GM23248 (cell line): ENCODE measurements at regions not wholly inside any gene's neighbourhood (a gene's known extent, or its start where the extent isn't known, plus 50 kb on each side); places are given as distances from the start of the nearest gene placed in this dataset.

Experiments
- EZH2 ChIP-seq: fragments of 200-600 bp; sonication (generic); IDR thresholded peaks from 2 replicates; pipeline ENCODE4 v1.6.1; 2018; ENCODE audit warnings: antibody characterized with exemption, mild to moderate bottlenecking; ENCODE audit not compliant: insufficient read depth, poor library complexity, severe bottlenecking
- EZH2phosphoT487 ChIP-seq: fragments of 200-600 bp; sonication (generic); IDR thresholded peaks from 2 replicates; pipeline ENCODE4 v1.6.1; 2018; ENCODE audit warnings: antibody characterized with exemption, moderate library complexity, mild to moderate bottlenecking, low read depth; ENCODE audit not compliant: insufficient read depth

- TF ChIP-seq EZH2: no peak
- TF ChIP-seq EZH2phosphoT487: no peak
Measured at GRCh38 chr13:23018143-23018542, 162.6 kb upstream of the SGCG start.
